Neural progenitor cell (in vitro differentiated cells): ENCODE measurements at regions not wholly inside any gene's neighbourhood (a gene's known extent, or its start where the extent isn't known, plus 50 kb on each side); places are given as distances from the start of the nearest gene placed in this dataset.

Source experiments
- DNase-seq: peaks from one replicate; pipeline ENCODE4 v3.0.0-alpha.2; 2016; ENCODE audit warnings: low spot score
- H2AFZ ChIP-seq: fragments of 200-600 bp; sonication (generic); replicated peaks from 2 replicates; pipeline ENCODE4 v1.6.1; 2016; ENCODE audit warnings: antibody characterized with exemption
- H3F3A ChIP-seq: fragments of 200-600 bp; sonication (generic); 2 replicates; pipeline ENCODE4 v1.6.1; 2016; ENCODE audit warnings: antibody characterized with exemption, low read depth
- H3K27ac ChIP-seq: fragments of 200-600 bp; sonication (generic); 2 replicates; pipeline ENCODE4 v1.5.1; 2016; ENCODE audit warnings: mild to moderate bottlenecking
- H3K27me3 ChIP-seq: fragments of 200-600 bp; sonication (generic); 2 replicates; pipeline ENCODE4 v1.6.1; 2016; ENCODE audit warnings: mild to moderate bottlenecking, moderate library complexity
- H3K36me3 ChIP-seq: fragments of 200-600 bp; sonication (generic); 2 replicates; pipeline ENCODE4 v1.5.1; 2016
- H3K4me1 ChIP-seq: fragments of 200-600 bp; sonication (generic); 2 replicates; pipeline ENCODE4 v1.6.1; 2016; ENCODE audit warnings: mixed run types
- H3K4me2 ChIP-seq: fragments of 200-600 bp; sonication (generic); 2 replicates; pipeline ENCODE4 v1.6.1; 2016
- H3K4me3 ChIP-seq: fragments of 200-600 bp; sonication (generic); 2 replicates; pipeline ENCODE4 v1.5.1; 2016
- H3K79me2 ChIP-seq: fragments of 200-600 bp; sonication (generic); 2 replicates; pipeline ENCODE4 v1.6.1; 2016; ENCODE audit warnings: low read depth
- H3K9ac ChIP-seq: fragments of 200-600 bp; sonication (generic); 2 replicates; pipeline ENCODE4 v1.6.1; 2016
- H3K9me3 ChIP-seq: fragments of 200-600 bp; sonication (generic); 2 replicates; pipeline ENCODE4 v1.5.1; 2016; ENCODE audit warnings: low read depth
- H4K20me1 ChIP-seq: fragments of 200-600 bp; sonication (generic); 2 replicates; pipeline ENCODE4 v1.6.1; 2016; ENCODE audit warnings: low read depth
- H3K27ac Mint-ChIP-seq: 3 replicates; pipeline ENCODE4 v1.8.0; 2021; ENCODE audit warnings: mixed read lengths
- H3K27me3 Mint-ChIP-seq: 2 replicates; pipeline ENCODE4 v1.8.0; 2022; ENCODE audit warnings: low read depth, mild to moderate bottlenecking, inconsistent platforms, moderate library complexity, mixed read lengths; ENCODE audit not compliant: insufficient read depth
- H3K36me3 Mint-ChIP-seq: 3 replicates; pipeline ENCODE4 v1.8.0; 2021; ENCODE audit warnings: mixed read lengths
- H3K4me1 Mint-ChIP-seq: 3 replicates; pipeline ENCODE4 v1.8.0; 2021; ENCODE audit warnings: mixed read lengths
- H3K4me3 Mint-ChIP-seq: 3 replicates; pipeline ENCODE4 v1.8.0; 2021; ENCODE audit warnings: mild to moderate bottlenecking, moderate library complexity, mixed read lengths
- H3K9me3 Mint-ChIP-seq: 3 replicates; pipeline ENCODE4 v1.8.0; 2020; ENCODE audit warnings: mixed read lengths
- CTCF ChIP-seq: fragments of 200-600 bp; sonication (generic); IDR thresholded peaks from 2 replicates; pipeline ENCODE4 v1.5.1; 2017; ENCODE audit warnings: antibody characterized with exemption, mild to moderate bottlenecking
- EZH2 ChIP-seq: fragments of 200-600 bp; sonication (generic); IDR thresholded peaks from 2 replicates; pipeline ENCODE4 v1.6.1; 2017; ENCODE audit warnings: antibody characterized with exemption, mild to moderate bottlenecking, moderate library complexity
- EZH2phosphoT487 ChIP-seq: fragments of 200-600 bp; sonication (generic); IDR thresholded peaks from 2 replicates; pipeline ENCODE4 v1.6.1; 2017; ENCODE audit warnings: antibody characterized with exemption

- Histone ChIP-seq H3K79me2 (no peaks in the 10 kb centered on the region), H3F3A (no peaks in the 10 kb centered on the region), H3K36me3 (no peaks in the 10 kb centered on the region), H3K27me3 (no peaks in the 10 kb centered on the region), H3K4me3 (no peak overlapping the region), H3K4me2 (no peak overlapping the region), H2AFZ (peak overlapping the region; percentile 50), H4K20me1 (no peaks in the 10 kb centered on the region), H3K9ac (no peak overlapping the region), H3K9me3 (no peaks in the 10 kb centered on the region), H3K4me1 (no peaks in the 10 kb centered on the region), H3K27ac (no peak overlapping the region)
- Mint-ChIP-seq H3K27ac (no peak overlapping the region), H3K4me3 (no peak overlapping the region), H3K9me3 (peaks cover 19% of the 10 kb centered on the region), H3K4me1 (peaks cover 4% of the 10 kb centered on the region), H3K36me3 (no peaks in the 10 kb centered on the region), H3K27me3 (peaks cover 7% of the 10 kb centered on the region)
- TF ChIP-seq EZH2 (no peak), CTCF (no peak)
- no peak for DNase-seq
These were observed 604.3 kb upstream of the CFAP20DC start for GRCh38 chr3:59654123-59654479.

GRCh38 chr3:59653405-59654122 lies 603.7 kb upstream of the CFAP20DC start:
- Histone ChIP-seq H3K79me2 (no peaks in the 10 kb centered on the region), H3K4me3 (no peak overlapping the region), H3F3A (no peaks in the 10 kb centered on the region), H3K36me3 (no peaks in the 10 kb centered on the region), H3K4me2 (no peak overlapping the region), H3K9me3 (no peaks in the 10 kb centered on the region), H4K20me1 (no peaks in the 10 kb centered on the region), H3K27me3 (no peaks in the 10 kb centered on the region), H2AFZ (peak overlapping the region; percentile 50), H3K27ac (no peak overlapping the region), H3K9ac (no peak overlapping the region), H3K4me1 (no peaks in the 10 kb centered on the region)
- TF ChIP-seq CTCF (no peak), EZH2 (no peak), EZH2phosphoT487 (no peak)
- Mint-ChIP-seq H3K9me3 (peaks cover 23% of the 10 kb centered on the region), H3K27ac (no peak overlapping the region), H3K4me1 (peaks cover 4% of the 10 kb centered on the region), H3K4me3 (no peak overlapping the region), H3K36me3 (peaks cover 2% of the 10 kb centered on the region), H3K27me3 (peaks cover 7% of the 10 kb centered on the region)
- no peak for DNase-seq

- no peak overlapping the region for H2AFZ ChIP-seq
- H3K79me2 ChIP-seq: no peaks in the 10 kb centered on the region
- no peaks in the 10 kb centered on the region for H3K36me3 ChIP-seq
- no peak overlapping the region for H3K27ac ChIP-seq
- H3K27me3 Mint-ChIP-seq: peaks cover 3% of the 10 kb centered on the region
- H3K27me3 ChIP-seq: no peaks in the 10 kb centered on the region
- H3K9me3 Mint-ChIP-seq: peaks cover 18% of the 10 kb centered on the region
- no peak overlapping the region for H3K4me2 ChIP-seq
- H3K4me1 ChIP-seq: no peaks in the 10 kb centered on the region
- H4K20me1 ChIP-seq: no peaks in the 10 kb centered on the region
- H3K36me3 Mint-ChIP-seq: peaks cover 2% of the 10 kb centered on the region
- H3K4me1 Mint-ChIP-seq: peaks cover 6% of the 10 kb centered on the region
- H3K27ac Mint-ChIP-seq: no peak overlapping the region
- no peak overlapping the region for H3K4me3 Mint-ChIP-seq
- no peak overlapping the region for H3K9ac ChIP-seq
- no peak for DNase-seq
- H3K9me3 ChIP-seq: no peaks in the 10 kb centered on the region
- H3K4me3 ChIP-seq: no peak overlapping the region
- no peaks in the 10 kb centered on the region for H3F3A ChIP-seq
- no peak for TF ChIP-seq EZH2phosphoT487
- no peak for TF ChIP-seq EZH2
These were observed 594.9 kb upstream of the CFAP20DC start for GRCh38 chr3:59644479-59645402.
